ENCODE measurements at regions not wholly inside any gene's neighbourhood (a gene's known extent, or its start where the extent isn't known, plus 50 kb on each side); places are given as distances from the start of the nearest gene placed in this dataset.
A peak's percentile ranks its signal among the peaks of the same experiment; 100 is the strongest.

DNA sequence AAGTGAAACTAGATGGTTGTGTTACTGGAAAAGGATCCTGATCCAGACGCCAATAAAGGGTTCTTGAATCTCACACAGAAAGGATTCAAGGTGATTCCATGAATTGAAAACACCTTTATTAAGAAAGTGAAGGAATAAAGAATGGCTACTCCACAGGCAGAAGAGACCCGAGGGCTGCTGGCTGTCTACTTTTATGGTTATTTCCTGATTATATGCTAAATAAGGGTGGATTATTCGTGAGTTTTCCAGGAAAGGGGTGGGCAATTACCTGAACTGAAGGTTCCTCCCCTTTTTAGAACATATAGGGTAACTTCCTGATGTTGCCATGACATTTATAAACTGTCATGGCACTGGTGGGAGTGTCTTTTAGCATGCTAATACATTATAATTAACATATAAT is 50.9 kb upstream of the WARS2 start:
- peaks cover 3% of the 10 kb centered on the region for H3K4me1 Mint-ChIP-seq
- no peak overlapping the region for H3K4me3 Mint-ChIP-seq
- peaks cover 37% of the 10 kb centered on the region for H3K36me3 Mint-ChIP-seq (ENCODE audit: low read depth)
- no peak for DNase-seq
- no peak overlapping the region for H3K27ac Mint-ChIP-seq
- H3K27me3 Mint-ChIP-seq (ENCODE audit: low read depth, poor library complexity): no peaks in the 10 kb centered on the region
- TF ChIP-seq, protein P1, sequence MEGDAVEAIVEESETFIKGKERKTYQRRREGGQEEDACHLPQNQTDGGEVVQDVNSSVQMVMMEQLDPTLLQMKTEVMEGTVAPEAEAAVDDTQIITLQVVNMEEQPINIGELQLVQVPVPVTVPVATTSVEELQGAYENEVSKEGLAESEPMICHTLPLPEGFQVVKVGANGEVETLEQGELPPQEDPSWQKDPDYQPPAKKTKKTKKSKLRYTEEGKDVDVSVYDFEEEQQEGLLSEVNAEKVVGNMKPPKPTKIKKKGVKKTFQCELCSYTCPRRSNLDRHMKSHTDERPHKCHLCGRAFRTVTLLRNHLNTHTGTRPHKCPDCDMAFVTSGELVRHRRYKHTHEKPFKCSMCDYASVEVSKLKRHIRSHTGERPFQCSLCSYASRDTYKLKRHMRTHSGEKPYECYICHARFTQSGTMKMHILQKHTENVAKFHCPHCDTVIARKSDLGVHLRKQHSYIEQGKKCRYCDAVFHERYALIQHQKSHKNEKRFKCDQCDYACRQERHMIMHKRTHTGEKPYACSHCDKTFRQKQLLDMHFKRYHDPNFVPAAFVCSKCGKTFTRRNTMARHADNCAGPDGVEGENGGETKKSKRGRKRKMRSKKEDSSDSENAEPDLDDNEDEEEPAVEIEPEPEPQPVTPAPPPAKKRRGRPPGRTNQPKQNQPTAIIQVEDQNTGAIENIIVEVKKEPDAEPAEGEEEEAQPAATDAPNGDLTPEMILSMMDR (IDR thresholded peaks at IDR 0.05): no peak
- H3K9me3 Mint-ChIP-seq: peaks cover 28% of the 10 kb centered on the region

DNA sequence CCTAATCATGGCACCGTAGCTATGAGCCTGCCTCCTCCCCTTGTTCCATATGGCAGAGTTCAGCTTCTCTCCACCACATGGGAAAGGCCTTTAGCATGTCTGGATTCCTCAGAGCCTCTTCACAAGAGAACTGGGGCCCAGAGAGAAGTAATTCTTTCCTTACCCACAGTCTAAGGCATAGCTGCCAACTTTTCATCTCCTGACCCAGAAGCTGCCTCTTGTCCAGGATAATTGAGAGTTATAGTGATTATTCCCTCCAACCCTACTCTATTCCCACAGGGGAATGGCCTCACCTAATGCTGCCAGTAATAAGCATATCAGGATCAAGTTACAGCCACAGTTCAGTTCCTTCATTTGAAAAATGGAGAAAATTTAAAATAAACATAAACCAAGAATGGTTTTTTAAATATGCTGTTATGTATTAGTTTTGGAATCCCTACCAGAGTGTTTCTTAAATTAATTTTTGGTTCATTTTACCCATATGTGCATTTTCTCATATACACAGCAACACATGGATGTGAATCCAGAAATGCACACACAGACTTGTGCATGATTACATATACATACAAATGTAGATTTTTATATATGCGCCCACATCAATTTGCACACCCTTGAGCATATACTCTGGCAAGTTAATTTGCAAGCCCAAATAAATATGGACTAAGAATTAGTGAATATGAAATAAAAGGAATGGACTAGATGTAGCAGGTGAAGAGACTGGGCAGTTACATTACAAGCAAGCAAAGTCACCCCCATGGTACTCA is 63.9 kb upstream of the WARS2 start:
- TF ChIP-seq, protein P1 (IDR thresholded peaks at IDR 0.05): no peak
- DNase-seq: no peak
- peaks cover 22% of the 10 kb centered on the region for H3K9me3 Mint-ChIP-seq
- H3K4me1 Mint-ChIP-seq: no peaks in the 10 kb centered on the region
- peaks cover 25% of the 10 kb centered on the region for H3K36me3 Mint-ChIP-seq (ENCODE audit: low read depth)
- H3K27me3 Mint-ChIP-seq (ENCODE audit: low read depth, poor library complexity): no peaks in the 10 kb centered on the region
- H3K27ac Mint-ChIP-seq: no peak overlapping the region
- H3K4me3 Mint-ChIP-seq: no peak overlapping the region

DNA sequence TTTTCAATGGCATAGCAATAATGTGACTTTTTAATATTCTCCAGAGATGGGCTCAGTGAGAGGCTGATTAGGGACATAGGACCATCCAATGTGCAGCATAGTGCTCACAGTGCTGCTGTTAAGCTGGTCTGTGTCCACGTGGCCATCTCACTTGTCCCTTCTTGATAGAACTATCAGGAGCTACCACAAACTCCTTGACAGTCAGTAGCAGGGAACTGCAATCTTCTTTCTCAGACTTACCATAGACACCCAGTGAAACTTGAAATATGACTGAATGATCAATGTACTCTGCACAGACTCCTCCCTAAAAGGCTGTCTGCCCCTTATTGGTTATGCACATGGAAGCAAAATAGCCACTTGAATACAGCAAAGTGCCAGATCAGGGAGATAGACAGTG is 64.5 kb upstream of the WARS2 start:
- peaks cover 3% of the 10 kb centered on the region for H3K4me1 Mint-ChIP-seq
- peak overlapping the region; percentile 36 for H3K27ac Mint-ChIP-seq
- TF ChIP-seq, protein P1 (IDR thresholded peaks at IDR 0.05): no peak
- no peak for DNase-seq
- peaks cover 25% of the 10 kb centered on the region for H3K36me3 Mint-ChIP-seq (ENCODE audit: low read depth)
- H3K4me3 Mint-ChIP-seq: no peak overlapping the region
- H3K27me3 Mint-ChIP-seq (ENCODE audit: low read depth, poor library complexity): no peaks in the 10 kb centered on the region
- peaks cover 16% of the 10 kb centered on the region for H3K9me3 Mint-ChIP-seq

DNA sequence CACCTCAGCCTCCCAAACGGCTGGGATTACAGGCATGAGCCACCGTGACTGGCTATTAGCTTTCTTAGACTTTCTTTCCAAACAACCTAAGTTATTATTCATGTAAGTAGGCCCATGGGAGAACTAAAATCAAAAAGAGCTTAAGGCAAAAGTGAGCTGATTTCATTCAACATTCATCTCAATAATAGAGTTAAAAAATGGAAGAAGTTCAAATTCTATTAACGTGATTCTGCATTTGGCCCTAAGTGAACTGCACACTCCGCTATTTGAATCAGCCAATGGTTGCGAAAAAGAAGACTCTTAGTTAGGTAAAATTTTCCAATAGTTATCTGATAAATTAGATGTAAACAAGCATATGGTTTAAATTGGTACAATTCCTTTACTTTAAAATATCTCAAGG is 68.6 kb upstream of the WARS2 start:
- H3K27me3 Mint-ChIP-seq (ENCODE audit: low read depth, poor library complexity): peaks cover 5% of the 10 kb centered on the region
- H3K9me3 Mint-ChIP-seq: peaks cover 7% of the 10 kb centered on the region
- DNase-seq: no peak
- no peak overlapping the region for H3K4me3 Mint-ChIP-seq
- H3K27ac Mint-ChIP-seq: no peak overlapping the region
- peaks cover 9% of the 10 kb centered on the region for H3K4me1 Mint-ChIP-seq
- TF ChIP-seq, protein P1 (IDR thresholded peaks at IDR 0.05): no peak
- H3K36me3 Mint-ChIP-seq (ENCODE audit: low read depth): no peaks in the 10 kb centered on the region

DNA sequence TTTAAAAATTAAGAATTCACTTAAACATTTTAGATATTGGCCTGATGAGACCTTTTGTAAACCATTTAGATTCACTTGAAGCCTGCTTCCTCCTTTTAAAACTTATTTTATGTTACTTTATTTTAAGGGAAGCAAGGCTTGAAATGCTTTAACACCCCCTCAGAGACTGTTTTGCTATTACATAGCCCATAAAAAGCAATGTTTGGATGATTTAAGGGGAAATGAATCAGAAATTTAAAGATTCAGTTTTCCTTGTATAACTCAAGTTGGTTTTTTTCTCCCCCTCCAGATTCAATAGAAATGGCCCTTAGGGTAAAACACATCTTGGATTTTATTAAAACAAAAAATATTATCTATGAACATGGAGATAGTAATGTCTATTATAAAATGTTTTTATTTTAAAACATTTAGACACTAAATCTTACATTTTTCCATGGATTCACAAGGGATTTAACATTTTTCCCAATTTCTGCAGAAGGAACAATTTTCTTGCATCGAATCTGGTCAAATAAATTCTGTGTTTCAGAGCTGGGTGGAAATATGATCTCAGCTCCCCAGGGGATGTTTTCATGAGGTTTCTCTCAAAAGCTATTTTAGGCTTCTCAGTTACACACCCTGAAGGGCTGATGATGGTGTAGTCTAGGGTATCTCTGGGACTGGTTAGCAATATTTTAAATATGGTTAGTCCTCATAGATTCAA is 69.3 kb upstream of the WARS2 start:
- Mint-ChIP-seq H3K27me3 (ENCODE audit: low read depth, poor library complexity) (peaks cover 5% of the 10 kb centered on the region), H3K9me3 (peaks cover 7% of the 10 kb centered on the region), H3K27ac (no peak overlapping the region), H3K4me3 (no peak overlapping the region), H3K4me1 (peaks cover 9% of the 10 kb centered on the region), H3K36me3 (ENCODE audit: low read depth) (no peaks in the 10 kb centered on the region)
- no peak for DNase-seq
- TF ChIP-seq, protein P1 (IDR thresholded peaks at IDR 0.05): no peak

Data from nephron progenitor cell (in vitro differentiated cells).